ENCODE measurements at regions not wholly inside any gene's neighbourhood (a gene's known extent, or its start where the extent isn't known, plus 50 kb on each side); places are given as distances from the start of the nearest gene placed in this dataset.

- no peak for TF ChIP-seq CTCF (conservative IDR thresholded peaks at IDR 0.05; ENCODE audit: low read depth, low read length)
- no peak for DNase-seq (ENCODE audit: low read depth)
- no peak overlapping the region for H3K4me3 ChIP-seq (ENCODE audit: low read length)
Measured at GRCh38 chr5:162514116-162514515, 446.5 kb downstream of the GABRG2 start.

- DNase-seq (ENCODE audit: low read depth), result no peak
Measured at GRCh38 chr5:162520878-162521277, 453.3 kb downstream of the GABRG2 start.

GRCh38 chr5:162529209-162529608 is 461.6 kb downstream of the GABRG2 start:
- no peak for TF ChIP-seq CTCF (conservative IDR thresholded peaks at IDR 0.05; ENCODE audit: low read depth, low read length)
- H3K4me3 ChIP-seq (ENCODE audit: low read length), result no peak overlapping the region
- no peak for DNase-seq (ENCODE audit: low read depth)

More at GRCh38 chr5:162520878-162521277, 453.3 kb downstream of the GABRG2 start:
- TF ChIP-seq CTCF (conservative IDR thresholded peaks at IDR 0.05; ENCODE audit: low read depth, low read length), result no peak
- H3K4me3 ChIP-seq (ENCODE audit: low read length), result no peak overlapping the region

GRCh38 chr5:162529886-162530285 is 462.3 kb downstream of the GABRG2 start:
- no peak for DNase-seq (ENCODE audit: low read depth)
- no peak for TF ChIP-seq CTCF (conservative IDR thresholded peaks at IDR 0.05; ENCODE audit: low read depth, low read length)
- no peak overlapping the region for H3K4me3 ChIP-seq (ENCODE audit: low read length)

GRCh38 chr5:162543437-162543836 is 475.9 kb downstream of the GABRG2 start:
- H3K4me3 ChIP-seq (ENCODE audit: low read length), result no peak overlapping the region
- no peak for TF ChIP-seq CTCF (conservative IDR thresholded peaks at IDR 0.05; ENCODE audit: low read depth, low read length)
- DNase-seq (ENCODE audit: low read depth), result no peak

DNA sequence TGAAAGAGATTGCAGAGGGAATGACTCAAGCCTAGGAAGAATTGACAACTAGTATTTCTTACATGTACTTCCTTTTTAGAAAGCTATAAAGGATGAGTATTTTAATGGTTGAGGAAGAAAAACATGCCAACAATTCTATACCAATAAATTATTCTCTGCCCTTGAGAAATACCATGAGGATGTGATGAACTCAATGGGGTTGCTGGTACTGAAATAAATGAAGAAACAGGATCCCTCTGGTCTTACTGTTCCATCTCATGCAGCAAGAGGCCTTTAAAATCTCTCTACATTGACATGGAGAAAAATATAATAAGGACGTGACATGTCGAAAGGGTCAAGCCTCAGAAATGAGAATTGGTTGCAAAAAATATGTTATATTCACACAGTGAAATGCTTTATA is 477.3 kb downstream of the GABRG2 start:
- H3K4me3 ChIP-seq (ENCODE audit: low read length), result no peak overlapping the region
- no peak for TF ChIP-seq CTCF (conservative IDR thresholded peaks at IDR 0.05; ENCODE audit: low read depth, low read length)

DNA sequence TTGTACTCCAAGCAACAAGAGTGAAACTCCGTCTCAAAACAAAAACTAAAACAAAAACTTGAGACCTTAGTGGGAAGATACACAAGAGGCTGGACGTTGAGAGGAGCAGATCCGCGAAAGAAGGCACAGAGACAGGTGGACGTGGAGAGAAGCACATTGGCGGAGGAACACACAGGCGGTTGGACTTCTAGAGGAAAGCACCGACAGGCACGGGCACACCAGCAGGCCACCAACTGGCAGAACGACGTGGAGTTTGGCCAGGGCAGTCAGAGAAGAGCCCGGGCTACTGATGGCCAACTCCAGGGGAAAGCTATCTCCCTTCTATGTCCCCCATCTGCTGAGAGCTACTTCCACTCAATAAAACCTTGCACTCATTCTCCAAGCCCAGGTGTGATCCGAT is 482.7 kb downstream of the GABRG2 start:
- no peak for TF ChIP-seq CTCF (conservative IDR thresholded peaks at IDR 0.05; ENCODE audit: low read depth, low read length)
- no peak overlapping the region for H3K4me3 ChIP-seq (ENCODE audit: low read length)
- no peak for DNase-seq (ENCODE audit: low read depth)

More for the DNA sequence above, 477.3 kb downstream of the GABRG2 start:
- no peak for DNase-seq (ENCODE audit: low read depth)
